CD4-positive, CD25-positive, alpha-beta regulatory T cell (primary cell): ENCODE measurements at regions not wholly inside any gene's neighbourhood (a gene's known extent, or its start where the extent isn't known, plus 50 kb on each side); places are given as distances from the start of the nearest gene placed in this dataset.
"Not testable (repeated sequence)": the region's sequence is repeated elsewhere in the genome, so short reads cannot be mapped to it uniquely, and the experiment has no call there.

ENCODE experiments used
- ATAC-seq, 2 donors: fragments of 150-1000 bp; cut with Tn5 transposase; one replicate each; pipeline ENCODE4 v1.10.0; 2021; ENCODE audit warnings: low read depth in 2 of 2, moderate number of reproducible peaks in 2 of 2, moderate library complexity in 1 of 2
- DNase-seq, 3 donors: peaks; one replicate each; pipeline versions ENCODE4 v3.0.0 to v3.0.0-alpha.2; 2012 to 2022; ENCODE audit warnings: mixed read lengths in 1 of 3
- H3K27ac ChIP-seq: one replicate; pipeline ENCODE4 v1.7.0; 2013; ENCODE audit warnings: mild to moderate bottlenecking, low read length; ENCODE audit not compliant: insufficient read depth, poor library complexity, severe bottlenecking
- H3K27me3 ChIP-seq: one replicate; pipeline ENCODE4 v1.7.0; 2013; ENCODE audit warnings: low read length; ENCODE audit not compliant: control insufficient read depth, insufficient read depth
- H3K36me3 ChIP-seq: one replicate; pipeline ENCODE4 v1.7.0; 2013; ENCODE audit warnings: mild to moderate bottlenecking, low read length, moderate library complexity; ENCODE audit not compliant: control insufficient read depth, insufficient read depth
- H3K4me1 ChIP-seq: 2 replicates; pipeline ENCODE4 v1.7.0; 2013; ENCODE audit warnings: mild to moderate bottlenecking, low read length; ENCODE audit not compliant: insufficient read depth, control insufficient read depth, poor library complexity, severe bottlenecking
- H3K4me3 ChIP-seq: one replicate; pipeline ENCODE4 v1.7.0; 2013; ENCODE audit warnings: low read depth, mild to moderate bottlenecking, low read length, moderate library complexity
- H3K9me3 ChIP-seq, 2 experiments: 1 replicate in 1 of 2; 2 replicates in 1 of 2; pipeline ENCODE4 v1.7.0; 2013; ENCODE audit warnings: low read length in 2 of 2, mild to moderate bottlenecking in 1 of 2, moderate library complexity in 1 of 2; ENCODE audit not compliant: control insufficient read depth in 2 of 2
- H3K27ac Mint-ChIP-seq, 3 donors: one replicate each; pipeline ENCODE4 v1.8.0; 2020 to 2022; ENCODE audit warnings: mild to moderate bottlenecking in 3 of 3, mixed read lengths in 3 of 3, moderate library complexity in 2 of 3
- H3K27me3 Mint-ChIP-seq: one replicate; pipeline ENCODE4 v1.8.0; 2022; ENCODE audit warnings: mild to moderate bottlenecking, mixed read lengths
- H3K36me3 Mint-ChIP-seq: one replicate; pipeline ENCODE4 v1.8.0; 2020; ENCODE audit warnings: mixed read lengths
- H3K4me1 Mint-ChIP-seq, 4 donors: one replicate each; pipeline ENCODE4 v1.8.0; 2020 to 2022; ENCODE audit warnings: mixed read lengths in 4 of 4, mild to moderate bottlenecking in 1 of 4
- H3K4me3 Mint-ChIP-seq, 4 donors: one replicate each; pipeline ENCODE4 v1.8.0; 2020 to 2022; ENCODE audit warnings: mild to moderate bottlenecking in 4 of 4, mixed read lengths in 4 of 4, moderate library complexity in 3 of 4
- H3K9me3 Mint-ChIP-seq, 7 donors: one replicate each; pipeline ENCODE4 v1.8.0; 2020 to 2022; ENCODE audit warnings: mixed read lengths in 7 of 7, mild to moderate bottlenecking in 3 of 7, moderate library complexity in 2 of 7

GRCh38 chr5:117731446-117731845 lies 1156.8 kb upstream of the SEMA6A start:
- H3K27me3 Mint-ChIP-seq = no peaks in the 10 kb centered on the region
- Histone ChIP-seq H3K27ac (no peak overlapping the region), H3K27me3 (no peaks in the 10 kb centered on the region), H3K36me3 (no peaks in the 10 kb centered on the region), H3K4me3 (no peak overlapping the region), H3K9me3 (peaks cover 0 to 2% of the 10 kb centered on the region in 2 experiments), H3K4me1 (no peaks in the 10 kb centered on the region)
- H3K9me3 Mint-ChIP-seq = peaks cover 0 to 12% (median 6%) of the 10 kb centered on the region in 7 donors
- no peak overlapping the region for H3K27ac Mint-ChIP-seq
- no peak overlapping the region for H3K4me3 Mint-ChIP-seq
- DNase-seq (no peak), ATAC-seq (no peak)
- H3K4me1 Mint-ChIP-seq = no peaks in the 10 kb centered on the region
- no peaks in the 10 kb centered on the region for H3K36me3 Mint-ChIP-seq

GRCh38 chr5:117720784-117721183 lies 1146.2 kb upstream of the SEMA6A start:
- not testable (repeated sequence) for H3K9me3 ChIP-seq, H3K36me3 Mint-ChIP-seq, H3K4me1 ChIP-seq, H3K27me3 ChIP-seq, H3K27me3 Mint-ChIP-seq, ATAC-seq, H3K4me3 ChIP-seq, H3K4me3 Mint-ChIP-seq, DNase-seq, H3K27ac Mint-ChIP-seq, H3K27ac ChIP-seq, H3K36me3 ChIP-seq, H3K4me1 Mint-ChIP-seq
- H3K9me3 Mint-ChIP-seq = peaks cover 0 to 13% (median 9%) of the 10 kb centered on the region in 7 donors

- Mint-ChIP-seq H3K9me3 (peaks cover 0 to 17% (median 13%) of the 10 kb centered on the region in 7 donors), H3K27me3 (no peaks in the 10 kb centered on the region), H3K4me1 (no peaks in the 10 kb centered on the region), H3K36me3 (no peaks in the 10 kb centered on the region), H3K27ac (no peak overlapping the region), H3K4me3 (no peak overlapping the region)
- Histone ChIP-seq H3K4me3 (no peak overlapping the region), H3K27ac (no peak overlapping the region), H3K36me3 (no peaks in the 10 kb centered on the region), H3K9me3 (peaks cover 8 to 12% of the 10 kb centered on the region in 2 experiments), H3K4me1 (no peaks in the 10 kb centered on the region), H3K27me3 (no peaks in the 10 kb centered on the region)
- DNase-seq (no peak), ATAC-seq (no peak)
Observed at GRCh38 chr5:117719413-117719812, 1144.8 kb upstream of the SEMA6A start.

GRCh38 chr5:117713585-117714198 lies 1139.1 kb upstream of the SEMA6A start:
- Mint-ChIP-seq H3K27me3 (no peaks in the 10 kb centered on the region), H3K4me3 (no peak overlapping the region), H3K36me3 (no peaks in the 10 kb centered on the region), H3K27ac (no peak overlapping the region), H3K4me1 (no peaks in the 10 kb centered on the region), H3K9me3 (peaks cover 3 to 48% (median 13%) of the 10 kb centered on the region in 7 donors)
- Histone ChIP-seq H3K27me3 (no peaks in the 10 kb centered on the region), H3K9me3 (peaks cover 15 to 22% of the 10 kb centered on the region in 2 experiments), H3K27ac (no peak overlapping the region), H3K4me1 (no peaks in the 10 kb centered on the region), H3K36me3 (no peaks in the 10 kb centered on the region), H3K4me3 (no peak overlapping the region)
- ATAC-seq (no peak), DNase-seq (no peak)

- Mint-ChIP-seq H3K36me3 (no peaks in the 10 kb centered on the region), H3K4me1 (no peaks in the 10 kb centered on the region)
- H3K27me3 ChIP-seq = no peaks in the 10 kb centered on the region
Observed at GRCh38 chr5:117701062-117701461, 1126.4 kb upstream of the SEMA6A start.

GRCh38 chr5:117692606-117693005 lies 1118.0 kb upstream of the SEMA6A start:
- Mint-ChIP-seq H3K27me3 (no peaks in the 10 kb centered on the region), H3K4me3 (no peak overlapping the region), H3K9me3 (peaks cover 1 to 10% (median 2%) of the 10 kb centered on the region in 7 donors), H3K27ac (no peak overlapping the region), H3K36me3 (no peaks in the 10 kb centered on the region), H3K4me1 (no peaks in the 10 kb centered on the region)
- H3K27ac ChIP-seq = no peak overlapping the region
- no peak for DNase-seq
- no peak for ATAC-seq
- no peak overlapping the region for H3K4me3 ChIP-seq
- no peaks in the 10 kb centered on the region for H3K27me3 ChIP-seq
- H3K4me1 ChIP-seq = no peaks in the 10 kb centered on the region
- H3K9me3 ChIP-seq = peaks cover 0 to 3% of the 10 kb centered on the region in 2 experiments
- no peaks in the 10 kb centered on the region for H3K36me3 ChIP-seq

More at GRCh38 chr5:117701062-117701461, 1126.4 kb upstream of the SEMA6A start:
- peaks cover 0 to 4% of the 10 kb centered on the region in 2 experiments for H3K9me3 ChIP-seq
- ATAC-seq = no peak
- no peak overlapping the region for H3K27ac ChIP-seq
- H3K4me3 ChIP-seq = no peak overlapping the region
- Mint-ChIP-seq H3K27ac (no peak overlapping the region), H3K9me3 (peaks cover 0 to 13% (median 8%) of the 10 kb centered on the region in 7 donors), H3K4me3 (no peak overlapping the region), H3K27me3 (no peaks in the 10 kb centered on the region)
- no peak for DNase-seq
- no peaks in the 10 kb centered on the region for H3K4me1 ChIP-seq
- H3K36me3 ChIP-seq = no peaks in the 10 kb centered on the region

GRCh38 chr5:117691081-117691870 lies 1116.7 kb upstream of the SEMA6A start:
- ATAC-seq (no peak), DNase-seq (no peak)
- H3K9me3 Mint-ChIP-seq = peaks cover 0 to 15% (median 2%) of the 10 kb centered on the region in 7 donors
- H3K36me3 ChIP-seq = no peaks in the 10 kb centered on the region
- no peaks in the 10 kb centered on the region for H3K36me3 Mint-ChIP-seq
- peaks cover 0 to 3% of the 10 kb centered on the region in 2 experiments for H3K9me3 ChIP-seq
- H3K27me3 ChIP-seq = no peaks in the 10 kb centered on the region
- H3K4me3 Mint-ChIP-seq = no peak overlapping the region
- H3K4me3 ChIP-seq = no peak overlapping the region
- H3K27me3 Mint-ChIP-seq = no peaks in the 10 kb centered on the region
- no peaks in the 10 kb centered on the region for H3K4me1 Mint-ChIP-seq
- H3K4me1 ChIP-seq = no peaks in the 10 kb centered on the region
- H3K27ac Mint-ChIP-seq = no peak overlapping the region
- H3K27ac ChIP-seq = no peak overlapping the region
